Caco-2 (cell line): ENCODE measurements at regions not wholly inside any gene's neighbourhood (a gene's known extent, or its start where the extent isn't known, plus 50 kb on each side); places are given as distances from the start of the nearest gene placed in this dataset.

Experiments
- BruUV-seq: library from RNA; stranded (reverse); fragments of 400-500 nt; replicated peaks from 2 replicates; lab custom pipeline; 2021; lab: Mats Ljungman, UMichigan
- CTCF ChIA-PET: fragments of 300-600 bp; sonication (Branson Sonifier 250); formaldehyde crosslinking; loops from one replicate; lab custom pipeline; 2022; ENCODE audit warnings: antibody characterized with exemption; lab: Charles Lee
- POLR2A ChIA-PET: fragments of 300-600 bp; sonication (Branson Sonifier 250); formaldehyde crosslinking; loops from one replicate; lab custom pipeline; 2022; ENCODE audit warnings: antibody characterized with exemption; lab: Charles Lee
- DNase-seq, 2 experiments: peaks; one replicate each; pipeline versions ENCODE4 v3.0.0 to v3.0.0-alpha.2; 2020 to 2022
- H3K27me3 ChIP-seq: replicated peaks from 2 replicates; pipeline ENCODE4 v1.6.0; 2011; ENCODE audit warnings: low read length; ENCODE audit not compliant: control insufficient read depth, insufficient read depth
- H3K36me3 ChIP-seq: 2 replicates; pipeline ENCODE4 v1.5.1; 2011; ENCODE audit warnings: low read length; ENCODE audit not compliant: control insufficient read depth, insufficient read depth
- H3K4me1 ChIP-seq: fragments of 250-450 bp; sonication (Bioruptor Pico); 2 replicates; pipeline ENCODE4 v1.5.1; 2020; ENCODE audit warnings: mild to moderate bottlenecking
- H3K4me3 ChIP-seq: 2 replicates; pipeline ENCODE4 v1.5.1; 2011; ENCODE audit warnings: low read depth, mild to moderate bottlenecking, control low read depth, low read length
- H3K9me3 ChIP-seq: fragments of 250-450 bp; sonication (Bioruptor Pico); 2 replicates; pipeline ENCODE4 v1.5.1; 2020; ENCODE audit warnings: mild to moderate bottlenecking, moderate library complexity
- H3K27ac Mint-ChIP-seq: one replicate; pipeline ENCODE4 v1.8.0; 2022; ENCODE audit warnings: mixed read lengths; ENCODE audit not compliant: unreplicated experiment
- H3K27me3 Mint-ChIP-seq: one replicate; pipeline ENCODE4 v1.8.0; 2022; ENCODE audit warnings: mixed read lengths; ENCODE audit not compliant: insufficient read depth, unreplicated experiment
- H3K36me3 Mint-ChIP-seq: one replicate; pipeline ENCODE4 v1.8.0; 2022; ENCODE audit warnings: mild to moderate bottlenecking, mixed read lengths; ENCODE audit not compliant: insufficient read depth, unreplicated experiment
- H3K4me1 Mint-ChIP-seq: one replicate; pipeline ENCODE4 v1.8.0; 2022; ENCODE audit warnings: low read depth, mixed read lengths; ENCODE audit not compliant: unreplicated experiment
- H3K4me3 Mint-ChIP-seq: one replicate; pipeline ENCODE4 v1.8.0; 2022; ENCODE audit warnings: mild to moderate bottlenecking, moderate library complexity, mixed read lengths; ENCODE audit not compliant: unreplicated experiment
- H3K9me3 Mint-ChIP-seq: one replicate; pipeline ENCODE4 v1.8.0; 2022; ENCODE audit warnings: mixed read lengths; ENCODE audit not compliant: unreplicated experiment
- intact Hi-C: fragments of 100-400 bp; cut with micrococcal nuclease; formaldehyde crosslinking; loops from one replicate; pipeline ENCODE4 v1.10.0; 2022; ENCODE audit not compliant: unreplicated experiment
- TF ChIP-seq, protein P1 (sequence below), 2 experiments: fragments of 200-600 bp in 1 of 2; IDR thresholded peaks; 1 replicate in 1 of 2; 2 replicates in 1 of 2; pipeline versions ENCODE4 v1.5.1 to v1.8.0; 2011 to 2022; ENCODE audit warnings: antibody characterized with exemption in 1 of 2, control low read depth in 1 of 2, inconsistent platforms in 1 of 2, low read depth in 1 of 2, low read length in 1 of 2, mild to moderate bottlenecking in 1 of 2, moderate library complexity in 1 of 2; ENCODE audit not compliant: insufficient read depth in 1 of 2, severe bottlenecking in 1 of 2, unreplicated experiment in 1 of 2

GRCh38 chr12:130075497-130076076 is 86.7 kb upstream of the FZD10 start:
- POLR2A ChIA-PET = no interaction called here

GRCh38 chr12:130076126-130076525 is 86.1 kb upstream of the FZD10 start:
- no peak overlapping the region for H3K4me3 ChIP-seq
- DNase-seq = no peak
- H3K36me3 Mint-ChIP-seq = no peaks in the 10 kb centered on the region
- no peak overlapping the region for H3K27ac Mint-ChIP-seq
- intact Hi-C loops = no loop called here
- no peaks in the 10 kb centered on the region for H3K4me1 ChIP-seq
- ChIA-PET CTCF (no interaction called here), POLR2A (no interaction called here)
- BruUV-seq = no TSS peak
- H3K4me1 Mint-ChIP-seq = no peaks in the 10 kb centered on the region
- peaks cover 31% of the 10 kb centered on the region for H3K9me3 Mint-ChIP-seq
- no peak overlapping the region for H3K4me3 Mint-ChIP-seq
- H3K36me3 ChIP-seq = no peaks in the 10 kb centered on the region
- H3K27me3 Mint-ChIP-seq = no peaks in the 10 kb centered on the region
- H3K27me3 ChIP-seq = no peaks in the 10 kb centered on the region
- 0 out of 2 replicates have a peak, but pooled peaks cover 4% of the 10 kb centered on the region for H3K9me3 ChIP-seq
- TF ChIP-seq, protein P1, sequence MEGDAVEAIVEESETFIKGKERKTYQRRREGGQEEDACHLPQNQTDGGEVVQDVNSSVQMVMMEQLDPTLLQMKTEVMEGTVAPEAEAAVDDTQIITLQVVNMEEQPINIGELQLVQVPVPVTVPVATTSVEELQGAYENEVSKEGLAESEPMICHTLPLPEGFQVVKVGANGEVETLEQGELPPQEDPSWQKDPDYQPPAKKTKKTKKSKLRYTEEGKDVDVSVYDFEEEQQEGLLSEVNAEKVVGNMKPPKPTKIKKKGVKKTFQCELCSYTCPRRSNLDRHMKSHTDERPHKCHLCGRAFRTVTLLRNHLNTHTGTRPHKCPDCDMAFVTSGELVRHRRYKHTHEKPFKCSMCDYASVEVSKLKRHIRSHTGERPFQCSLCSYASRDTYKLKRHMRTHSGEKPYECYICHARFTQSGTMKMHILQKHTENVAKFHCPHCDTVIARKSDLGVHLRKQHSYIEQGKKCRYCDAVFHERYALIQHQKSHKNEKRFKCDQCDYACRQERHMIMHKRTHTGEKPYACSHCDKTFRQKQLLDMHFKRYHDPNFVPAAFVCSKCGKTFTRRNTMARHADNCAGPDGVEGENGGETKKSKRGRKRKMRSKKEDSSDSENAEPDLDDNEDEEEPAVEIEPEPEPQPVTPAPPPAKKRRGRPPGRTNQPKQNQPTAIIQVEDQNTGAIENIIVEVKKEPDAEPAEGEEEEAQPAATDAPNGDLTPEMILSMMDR (IDR thresholded peaks at IDR 0.05; ENCODE audit: insufficient read depth in 1 of 2, low read depth in 1 of 2, low read length in 1 of 2, severe bottlenecking in 1 of 2, unreplicated experiment in 1 of 2) = no peak

More at GRCh38 chr12:130075497-130076076, 86.7 kb upstream of the FZD10 start:
- Histone ChIP-seq H3K4me3 (no peak overlapping the region), H3K36me3 (no peaks in the 10 kb centered on the region), H3K9me3 (0 out of 2 replicates have a peak, but pooled peaks cover 4% of the 10 kb centered on the region), H3K27me3 (no peaks in the 10 kb centered on the region), H3K4me1 (no peaks in the 10 kb centered on the region)
- BruUV-seq = no TSS peak
- TF ChIP-seq, protein P1 (IDR thresholded peaks at IDR 0.05; ENCODE audit: insufficient read depth in 1 of 2, low read depth in 1 of 2, low read length in 1 of 2, severe bottlenecking in 1 of 2, unreplicated experiment in 1 of 2) = no peak
- Mint-ChIP-seq H3K4me3 (no peak overlapping the region), H3K36me3 (no peaks in the 10 kb centered on the region), H3K4me1 (no peaks in the 10 kb centered on the region), H3K9me3 (peaks cover 31% of the 10 kb centered on the region), H3K27ac (no peak overlapping the region), H3K27me3 (no peaks in the 10 kb centered on the region)
- intact Hi-C loops = no loop called here
- DNase-seq = no peak
- CTCF ChIA-PET = no interaction called here

DNA sequence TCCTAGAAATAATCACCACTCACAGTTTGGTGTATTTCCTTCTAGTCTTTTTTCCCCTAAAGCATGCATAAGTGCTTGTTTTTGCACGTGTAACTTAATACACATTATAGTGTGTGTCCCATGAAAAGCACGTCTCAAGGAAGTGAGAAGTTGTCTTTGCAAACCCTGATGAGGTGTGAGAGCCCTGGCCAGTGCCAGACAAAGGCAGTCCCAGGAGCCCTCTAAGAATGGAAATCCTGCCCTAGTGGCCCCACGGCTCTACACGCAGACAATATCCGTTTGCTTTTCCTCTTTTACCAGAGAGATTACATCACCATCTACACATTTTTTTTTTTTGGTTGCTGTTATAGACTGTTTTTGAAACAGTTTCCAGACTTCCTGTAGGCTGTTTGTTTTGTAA is 85.5 kb upstream of the FZD10 start:
- Histone ChIP-seq H3K9me3 (0 out of 2 replicates have a peak, but pooled peaks cover 4% of the 10 kb centered on the region), H3K4me1 (no peaks in the 10 kb centered on the region), H3K4me3 (no peak overlapping the region), H3K27me3 (no peaks in the 10 kb centered on the region), H3K36me3 (no peaks in the 10 kb centered on the region)
- DNase-seq = no peak
- Mint-ChIP-seq H3K36me3 (no peaks in the 10 kb centered on the region), H3K27ac (no peak overlapping the region), H3K9me3 (peaks cover 31% of the 10 kb centered on the region), H3K4me1 (no peaks in the 10 kb centered on the region), H3K27me3 (no peaks in the 10 kb centered on the region), H3K4me3 (no peak overlapping the region)
- CTCF ChIA-PET = no interaction called here
- BruUV-seq = no TSS peak
- POLR2A ChIA-PET = no interaction called here
- intact Hi-C loops = no loop called here
- TF ChIP-seq, protein P1 (IDR thresholded peaks at IDR 0.05; ENCODE audit: insufficient read depth in 1 of 2, low read depth in 1 of 2, low read length in 1 of 2, severe bottlenecking in 1 of 2, unreplicated experiment in 1 of 2) = no peak
